ENCODE measurements at regions not wholly inside any gene's neighbourhood (a gene's known extent, or its start where the extent isn't known, plus 50 kb on each side); places are given as distances from the start of the nearest gene placed in this dataset.

DNA sequence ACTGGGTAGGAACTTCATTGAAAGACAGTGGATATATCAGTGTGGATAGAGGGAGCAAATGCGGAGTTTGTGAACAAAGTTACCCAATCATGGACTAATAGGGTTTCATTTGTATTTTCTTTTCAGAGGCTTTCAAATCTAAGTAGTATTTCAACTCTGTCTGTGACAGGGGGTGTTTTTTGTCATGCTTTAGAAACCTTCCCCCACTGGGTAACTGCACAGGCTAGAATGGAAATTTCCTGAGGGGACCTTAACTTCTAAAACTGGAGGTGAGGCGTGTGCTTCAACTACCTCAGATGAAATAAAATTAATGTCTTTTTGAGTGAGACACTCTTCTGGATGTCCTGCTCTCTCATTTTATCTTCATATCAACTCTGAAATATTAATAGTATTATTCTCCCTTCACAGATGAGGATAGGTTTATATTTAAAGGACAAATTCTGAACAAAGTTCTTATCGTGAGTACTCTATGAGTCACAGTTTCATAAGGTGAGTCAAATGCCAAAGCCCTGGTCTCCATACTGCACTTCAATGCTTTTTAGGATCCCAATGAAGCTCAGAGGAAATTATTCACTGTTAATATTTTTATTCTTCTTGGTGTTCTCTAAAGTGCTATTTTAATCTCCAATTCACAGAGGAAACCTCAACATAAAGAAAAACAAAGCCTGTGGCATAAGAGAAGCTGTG, 770.6 kb downstream of the CCSER2 start:
- Histone ChIP-seq H3K36me3 (ENCODE audit: control insufficient read depth, insufficient read depth, low read length) (no peaks in the 10 kb centered on the region), H3K4me3 (ENCODE audit: low read depth, low read length) (no peak overlapping the region), H3K27me3 (ENCODE audit: control insufficient read depth, insufficient read depth, low read length) (no peaks in the 10 kb centered on the region)
- TF ChIP-seq, protein P1, sequence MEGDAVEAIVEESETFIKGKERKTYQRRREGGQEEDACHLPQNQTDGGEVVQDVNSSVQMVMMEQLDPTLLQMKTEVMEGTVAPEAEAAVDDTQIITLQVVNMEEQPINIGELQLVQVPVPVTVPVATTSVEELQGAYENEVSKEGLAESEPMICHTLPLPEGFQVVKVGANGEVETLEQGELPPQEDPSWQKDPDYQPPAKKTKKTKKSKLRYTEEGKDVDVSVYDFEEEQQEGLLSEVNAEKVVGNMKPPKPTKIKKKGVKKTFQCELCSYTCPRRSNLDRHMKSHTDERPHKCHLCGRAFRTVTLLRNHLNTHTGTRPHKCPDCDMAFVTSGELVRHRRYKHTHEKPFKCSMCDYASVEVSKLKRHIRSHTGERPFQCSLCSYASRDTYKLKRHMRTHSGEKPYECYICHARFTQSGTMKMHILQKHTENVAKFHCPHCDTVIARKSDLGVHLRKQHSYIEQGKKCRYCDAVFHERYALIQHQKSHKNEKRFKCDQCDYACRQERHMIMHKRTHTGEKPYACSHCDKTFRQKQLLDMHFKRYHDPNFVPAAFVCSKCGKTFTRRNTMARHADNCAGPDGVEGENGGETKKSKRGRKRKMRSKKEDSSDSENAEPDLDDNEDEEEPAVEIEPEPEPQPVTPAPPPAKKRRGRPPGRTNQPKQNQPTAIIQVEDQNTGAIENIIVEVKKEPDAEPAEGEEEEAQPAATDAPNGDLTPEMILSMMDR (IDR thresholded peaks at IDR 0.05; ENCODE audit: insufficient read depth, low read length, severe bottlenecking), result no peak
- FAIRE-seq, result no peak
- DNase-seq (ENCODE audit: low read depth), result peak; percentile 3

DNA sequence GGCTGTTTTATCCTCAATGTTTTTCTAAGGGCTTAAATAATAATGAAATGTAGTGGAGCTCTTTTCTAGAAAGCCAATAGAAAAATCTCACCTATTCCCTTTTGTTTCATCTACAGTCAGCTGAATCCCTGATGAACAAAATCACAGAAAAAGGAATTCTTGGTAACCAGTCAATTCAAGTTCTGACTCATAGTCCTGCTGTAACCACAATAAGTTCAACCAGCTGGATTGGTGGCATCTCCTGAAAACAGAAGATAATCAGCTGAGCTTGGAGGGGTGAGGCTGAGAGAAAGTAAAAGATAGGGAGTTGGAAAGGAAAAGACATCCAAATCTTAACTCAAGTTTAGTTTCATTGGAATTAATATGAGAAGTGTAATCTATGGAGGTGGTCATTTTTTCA, 772.1 kb downstream of the CCSER2 start:
- H3K36me3 ChIP-seq (ENCODE audit: control insufficient read depth, insufficient read depth, low read length), result no peaks in the 10 kb centered on the region
- no peak overlapping the region for H3K4me3 ChIP-seq (ENCODE audit: low read depth, low read length)
- no peaks in the 10 kb centered on the region for H3K27me3 ChIP-seq (ENCODE audit: control insufficient read depth, insufficient read depth, low read length)
- TF ChIP-seq, protein P1 (IDR thresholded peaks at IDR 0.05; ENCODE audit: insufficient read depth, low read length, severe bottlenecking), result no peak
- DNase-seq (ENCODE audit: low read depth) (peak; percentile 5), FAIRE-seq (no peak)

DNA sequence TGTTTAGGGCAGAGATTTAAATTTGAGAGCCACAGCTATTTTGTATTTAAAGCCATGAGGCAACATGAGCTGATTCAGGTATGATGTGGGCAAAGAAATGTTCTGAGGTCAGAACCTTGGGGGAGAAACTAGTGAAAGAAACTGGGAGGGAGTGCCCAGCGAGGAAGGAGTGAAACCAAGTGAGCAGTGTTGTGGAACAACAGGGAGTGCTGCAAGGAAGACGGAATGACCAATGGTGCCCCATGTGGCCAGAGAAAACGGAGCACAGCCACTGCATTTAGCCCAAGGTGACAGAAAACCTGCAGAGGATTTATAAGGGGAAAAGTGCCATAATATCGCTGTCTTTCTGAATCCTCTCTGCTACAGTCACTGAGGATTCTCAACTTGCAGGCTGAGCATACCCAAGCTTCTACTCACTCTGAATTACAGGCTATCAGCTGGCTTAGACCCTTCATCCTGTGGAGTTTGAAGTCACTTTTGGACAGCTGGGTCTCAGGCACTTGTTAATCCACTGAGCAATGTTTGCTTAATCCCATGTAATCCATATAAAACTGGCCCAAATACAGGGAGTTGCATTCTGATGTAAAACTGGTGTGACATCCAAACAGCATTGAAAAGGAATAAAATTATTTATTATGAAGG, 777.3 kb downstream of the CCSER2 start:
- Histone ChIP-seq H3K27me3 (ENCODE audit: control insufficient read depth, insufficient read depth, low read length) (no peaks in the 10 kb centered on the region), H3K4me3 (ENCODE audit: low read depth, low read length) (no peak overlapping the region), H3K36me3 (ENCODE audit: control insufficient read depth, insufficient read depth, low read length) (no peaks in the 10 kb centered on the region)
- no peak for DNase-seq (ENCODE audit: low read depth)
- FAIRE-seq, result no peak
- TF ChIP-seq, protein P1 (IDR thresholded peaks at IDR 0.05; ENCODE audit: insufficient read depth, low read length, severe bottlenecking), result no peak

DNA sequence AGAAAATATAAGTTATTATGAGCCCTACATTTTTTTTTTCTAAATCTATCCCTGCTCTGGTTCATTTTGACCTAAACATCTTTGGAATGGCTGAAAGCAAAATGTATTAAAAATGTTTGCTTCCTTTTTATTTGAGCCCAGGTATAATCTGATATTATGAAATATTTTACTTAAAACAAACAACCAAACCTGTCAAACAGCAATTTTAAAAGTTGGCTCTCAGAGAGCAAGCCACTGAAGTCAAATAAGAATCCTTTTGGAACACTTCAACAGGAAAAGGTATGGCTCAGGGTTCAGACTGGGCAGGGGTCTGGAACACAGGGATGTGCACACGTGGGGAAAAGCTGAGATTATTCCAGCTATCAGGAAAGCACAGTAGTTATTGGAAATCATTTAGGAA, 782.9 kb downstream of the CCSER2 start:
- H3K36me3 ChIP-seq (ENCODE audit: control insufficient read depth, insufficient read depth, low read length), result no peaks in the 10 kb centered on the region
- DNase-seq (ENCODE audit: low read depth) (no peak), FAIRE-seq (no peak)
- TF ChIP-seq, protein P1 (IDR thresholded peaks at IDR 0.05; ENCODE audit: insufficient read depth, low read length, severe bottlenecking), result no peak
- no peaks in the 10 kb centered on the region for H3K27me3 ChIP-seq (ENCODE audit: control insufficient read depth, insufficient read depth, low read length)
- H3K4me3 ChIP-seq (ENCODE audit: low read depth, low read length), result no peak overlapping the region

DNA sequence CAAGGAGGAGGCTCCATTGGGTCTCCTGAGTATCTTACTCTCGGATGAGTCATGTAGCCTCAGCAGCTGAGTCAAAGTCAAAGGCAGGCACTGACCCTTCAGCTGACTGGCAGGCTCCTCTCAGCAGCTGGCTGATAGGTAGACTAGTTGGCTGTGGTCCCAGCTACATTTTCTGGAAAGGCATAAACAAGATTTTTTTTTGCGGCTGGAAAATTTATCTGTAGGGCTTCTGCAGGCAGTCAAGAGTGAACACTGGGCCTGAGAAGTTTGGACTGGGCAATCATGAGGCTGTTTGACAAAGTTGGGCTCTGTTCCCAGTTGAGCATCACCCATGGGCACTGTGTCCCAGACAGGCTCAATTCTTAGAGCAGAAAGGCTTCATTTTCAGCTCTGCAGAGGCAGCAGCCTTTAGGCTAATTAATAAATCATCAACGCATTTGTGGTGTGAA, 796.2 kb downstream of the CCSER2 start:
- H3K4me3 ChIP-seq (ENCODE audit: low read depth, low read length), result no peak overlapping the region
- DNase-seq (ENCODE audit: low read depth) (peak; percentile 27), FAIRE-seq (no peak)
- H3K36me3 ChIP-seq (ENCODE audit: control insufficient read depth, insufficient read depth, low read length), result no peaks in the 10 kb centered on the region
- no peaks in the 10 kb centered on the region for H3K27me3 ChIP-seq (ENCODE audit: control insufficient read depth, insufficient read depth, low read length)
- TF ChIP-seq, protein P1 (IDR thresholded peaks at IDR 0.05; ENCODE audit: insufficient read depth, low read length, severe bottlenecking), result no peak

Data from bronchial epithelial cell (primary cell).